SK-N-SH (cell line): ENCODE measurements at regions not wholly inside any gene's neighbourhood (a gene's known extent, or its start where the extent isn't known, plus 50 kb on each side); places are given as distances from the start of the nearest gene placed in this dataset.

Experiments used
- CHD2 ChIP-seq: fragments of 150-350 bp; IDR thresholded peaks from 2 replicates; pipeline ENCODE4 v1.6.1; 2018; ENCODE audit warnings: low read length; ENCODE audit not compliant: partially characterized antibody
- CTCF ChIP-seq: fragments of 200-600 bp; sonication (generic); IDR thresholded peaks from 2 replicates; pipeline ENCODE4 v1.6.1; 2017; ENCODE audit warnings: antibody characterized with exemption, mild to moderate bottlenecking, moderate library complexity
- FOXM1 ChIP-seq: IDR thresholded peaks from 2 replicates; pipeline ENCODE4 v1.4.0; 2012; ENCODE audit warnings: low read depth, mild to moderate bottlenecking
- IRF3 ChIP-seq: fragments of 150-350 bp; IDR thresholded peaks from 2 replicates; pipeline ENCODE4 v1.6.1; 2016; ENCODE audit warnings: mild to moderate bottlenecking, low read depth, low read length
- MAX ChIP-seq: IDR thresholded peaks from 2 replicates; pipeline ENCODE4 v1.4.0; 2012; ENCODE audit warnings: low read depth
- NRF1 ChIP-seq: IDR thresholded peaks from 2 replicates; pipeline ENCODE4 v1.6.1; 2012; ENCODE audit warnings: low read depth, mild to moderate bottlenecking, low read length
- RFX5 ChIP-seq: IDR thresholded peaks from 2 replicates; pipeline ENCODE4 v1.6.1; 2012; ENCODE audit warnings: mild to moderate bottlenecking, improper control_type of control experiment, low read length
- SMC3 ChIP-seq: IDR thresholded peaks from 2 replicates; pipeline ENCODE4 v1.6.1; 2012; ENCODE audit warnings: low read depth, low read length, improper control_type of control experiment
- TAF1 ChIP-seq: IDR thresholded peaks from 2 replicates; pipeline ENCODE4 v1.6.1; 2012; ENCODE audit warnings: low read depth, mild to moderate bottlenecking, low read length, moderate library complexity, borderline replicate concordance
- USF2 ChIP-seq: fragments of 150-350 bp; IDR thresholded peaks from 2 replicates; pipeline ENCODE4 v1.6.1; 2017; ENCODE audit warnings: antibody characterized with exemption, low read length, low read depth, borderline replicate concordance

GRCh38 chr7:68857571-68857970 is 740.7 kb upstream of the AUTS2 start:
- TF ChIP-seq CTCF (no peak), MAX (no peak), FOXM1 (no peak), CHD2 (no peak), RFX5 (no peak), USF2 (no peak), SMC3 (no peak), IRF3 (no peak), TAF1 (no peak), NRF1 (no peak)
